ENCODE measurements at regions not wholly inside any gene's neighbourhood (a gene's known extent, or its start where the extent isn't known, plus 50 kb on each side); places are given as distances from the start of the nearest gene placed in this dataset.

- no peak overlapping the region for H2AFZ ChIP-seq
- H3K9me2 ChIP-seq (replicated peaks; ENCODE audit: insufficient read depth), result no peaks in the 10 kb centered on the region
- H3K4me1 ChIP-seq (ENCODE audit: insufficient read depth), result peaks cover 6% of the 10 kb centered on the region
- no peaks in the 10 kb centered on the region for H3K9me3 ChIP-seq (ENCODE audit: low read depth)
- H3K27ac ChIP-seq, result no peak overlapping the region
- TF ChIP-seq EZH2phosphoT487 (IDR thresholded peaks at IDR 0.05; ENCODE audit: low read depth, severe bottlenecking, unreplicated experiment), result no peak
- DNase-seq (ENCODE audit: low spot score), result no peak
- H3K27me3 ChIP-seq, result no peaks in the 10 kb centered on the region
- H3K4me2 ChIP-seq, result no peak overlapping the region
- H3K79me2 ChIP-seq, result no peaks in the 10 kb centered on the region
- no peak overlapping the region for H3K4me3 ChIP-seq
- no peaks in the 10 kb centered on the region for H3K36me3 ChIP-seq (replicated peaks; ENCODE audit: insufficient read depth, low read depth)
- 87% methylated on average over 8 of the region's 8 CpGs for WGBS (ENCODE audit: low lambda C conversion rate, missing lambda C conversion rate)
- H4K20me1 ChIP-seq (ENCODE audit: insufficient read depth, poor library complexity, severe bottlenecking), result no peaks in the 10 kb centered on the region
Measured at GRCh38 chr15:70342554-70343548, 245.1 kb upstream of the TLE3 start.

GRCh38 chr15:70342141-70342540 is 244.4 kb upstream of the TLE3 start:
- no peaks in the 10 kb centered on the region for H3K9me2 ChIP-seq (replicated peaks; ENCODE audit: insufficient read depth)
- H3K79me2 ChIP-seq, result no peaks in the 10 kb centered on the region
- H3K27ac ChIP-seq, result no peak overlapping the region
- no peaks in the 10 kb centered on the region for H3K27me3 ChIP-seq
- no peak overlapping the region for H3K4me2 ChIP-seq
- no peak for TF ChIP-seq EZH2phosphoT487 (IDR thresholded peaks at IDR 0.05; ENCODE audit: low read depth, severe bottlenecking, unreplicated experiment)
- no peak for TF ChIP-seq EZH2 (IDR thresholded peaks at IDR 0.05; ENCODE audit: borderline replicate concordance)
- TF ChIP-seq, protein P1, sequence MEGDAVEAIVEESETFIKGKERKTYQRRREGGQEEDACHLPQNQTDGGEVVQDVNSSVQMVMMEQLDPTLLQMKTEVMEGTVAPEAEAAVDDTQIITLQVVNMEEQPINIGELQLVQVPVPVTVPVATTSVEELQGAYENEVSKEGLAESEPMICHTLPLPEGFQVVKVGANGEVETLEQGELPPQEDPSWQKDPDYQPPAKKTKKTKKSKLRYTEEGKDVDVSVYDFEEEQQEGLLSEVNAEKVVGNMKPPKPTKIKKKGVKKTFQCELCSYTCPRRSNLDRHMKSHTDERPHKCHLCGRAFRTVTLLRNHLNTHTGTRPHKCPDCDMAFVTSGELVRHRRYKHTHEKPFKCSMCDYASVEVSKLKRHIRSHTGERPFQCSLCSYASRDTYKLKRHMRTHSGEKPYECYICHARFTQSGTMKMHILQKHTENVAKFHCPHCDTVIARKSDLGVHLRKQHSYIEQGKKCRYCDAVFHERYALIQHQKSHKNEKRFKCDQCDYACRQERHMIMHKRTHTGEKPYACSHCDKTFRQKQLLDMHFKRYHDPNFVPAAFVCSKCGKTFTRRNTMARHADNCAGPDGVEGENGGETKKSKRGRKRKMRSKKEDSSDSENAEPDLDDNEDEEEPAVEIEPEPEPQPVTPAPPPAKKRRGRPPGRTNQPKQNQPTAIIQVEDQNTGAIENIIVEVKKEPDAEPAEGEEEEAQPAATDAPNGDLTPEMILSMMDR (IDR thresholded peaks at IDR 0.05; ENCODE audit: poor library complexity), result no peak
- H4K20me1 ChIP-seq (ENCODE audit: insufficient read depth, poor library complexity, severe bottlenecking), result no peaks in the 10 kb centered on the region
- WGBS (ENCODE audit: low lambda C conversion rate, missing lambda C conversion rate), result 68% methylated on average over 7 of the region's 7 CpGs
- no peak overlapping the region for H3K4me3 ChIP-seq
- no peaks in the 10 kb centered on the region for H3K9me3 ChIP-seq (ENCODE audit: low read depth)
- no peak for DNase-seq (ENCODE audit: low spot score)
- no peak overlapping the region for H2AFZ ChIP-seq
- H3K36me3 ChIP-seq (replicated peaks; ENCODE audit: insufficient read depth, low read depth), result no peaks in the 10 kb centered on the region
- H3K4me1 ChIP-seq (ENCODE audit: insufficient read depth), result peaks cover 6% of the 10 kb centered on the region

GRCh38 chr15:70341566-70341965 is 243.8 kb upstream of the TLE3 start:
- H2AFZ ChIP-seq, result no peak overlapping the region
- H3K27ac ChIP-seq, result no peak overlapping the region
- no peaks in the 10 kb centered on the region for H3K27me3 ChIP-seq
- H3K4me2 ChIP-seq, result no peak overlapping the region
- H3K9me2 ChIP-seq (replicated peaks; ENCODE audit: insufficient read depth), result no peaks in the 10 kb centered on the region
- peaks cover 6% of the 10 kb centered on the region for H3K4me1 ChIP-seq (ENCODE audit: insufficient read depth)
- DNase-seq (ENCODE audit: low spot score), result no peak
- TF ChIP-seq, protein P1 (IDR thresholded peaks at IDR 0.05; ENCODE audit: poor library complexity), result no peak
- TF ChIP-seq EZH2phosphoT487 (IDR thresholded peaks at IDR 0.05; ENCODE audit: low read depth, severe bottlenecking, unreplicated experiment) (no peak), EZH2 (IDR thresholded peaks at IDR 0.05; ENCODE audit: borderline replicate concordance) (no peak)
- H3K79me2 ChIP-seq, result no peaks in the 10 kb centered on the region
- H4K20me1 ChIP-seq (ENCODE audit: insufficient read depth, poor library complexity, severe bottlenecking), result no peaks in the 10 kb centered on the region
- H3K4me3 ChIP-seq, result no peak overlapping the region
- H3K36me3 ChIP-seq (replicated peaks; ENCODE audit: insufficient read depth, low read depth), result no peaks in the 10 kb centered on the region
- no peaks in the 10 kb centered on the region for H3K9me3 ChIP-seq (ENCODE audit: low read depth)
- WGBS (ENCODE audit: low lambda C conversion rate, missing lambda C conversion rate), result 71% methylated on average over 5 of the region's 5 CpGs

DNA sequence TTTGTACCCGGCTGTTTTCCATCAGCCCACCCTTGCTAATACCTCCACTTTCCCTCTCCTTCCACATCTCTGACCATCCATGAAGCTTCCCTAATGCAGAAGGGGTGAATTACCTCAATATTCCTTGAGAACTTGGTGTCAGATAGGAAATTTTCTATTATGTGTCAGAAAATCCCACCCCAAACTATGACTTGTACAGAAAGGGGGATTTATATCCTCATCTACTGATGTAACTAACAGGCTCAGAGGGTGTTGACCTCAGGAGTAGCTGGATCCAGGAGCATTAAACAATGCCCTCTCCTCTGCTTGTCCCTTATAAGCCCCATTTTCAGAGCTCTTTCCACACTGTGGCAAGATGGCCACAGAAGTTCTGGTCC is 242.8 kb upstream of the TLE3 start:
- DNase-seq (ENCODE audit: low spot score), result no peak
- no peak overlapping the region for H3K27ac ChIP-seq

More for the DNA sequence above, 242.8 kb upstream of the TLE3 start:
- Histone ChIP-seq H4K20me1 (ENCODE audit: insufficient read depth, poor library complexity, severe bottlenecking) (no peaks in the 10 kb centered on the region), H3K9me3 (ENCODE audit: low read depth) (no peaks in the 10 kb centered on the region), H3K4me3 (no peak overlapping the region), H3K4me2 (no peak overlapping the region), H3K9me2 (replicated peaks; ENCODE audit: insufficient read depth) (no peaks in the 10 kb centered on the region), H3K27me3 (no peaks in the 10 kb centered on the region), H3K79me2 (no peaks in the 10 kb centered on the region), H2AFZ (no peak overlapping the region), H3K4me1 (ENCODE audit: insufficient read depth) (peaks cover 6% of the 10 kb centered on the region), H3K36me3 (replicated peaks; ENCODE audit: insufficient read depth, low read depth) (no peaks in the 10 kb centered on the region)
- 48% methylated on average over 1 of the region's 1 CpG for WGBS (ENCODE audit: low lambda C conversion rate, missing lambda C conversion rate)
- TF ChIP-seq EZH2 (IDR thresholded peaks at IDR 0.05; ENCODE audit: borderline replicate concordance), result no peak
- TF ChIP-seq EZH2phosphoT487 (IDR thresholded peaks at IDR 0.05; ENCODE audit: low read depth, severe bottlenecking, unreplicated experiment), result no peak
- TF ChIP-seq, protein P1 (IDR thresholded peaks at IDR 0.05; ENCODE audit: poor library complexity), result no peak

All from hepatocyte (in vitro differentiated cells).